Loucy (cell line): ENCODE measurements at regions not wholly inside any gene's neighbourhood (a gene's known extent, or its start where the extent isn't known, plus 50 kb on each side); places are given as distances from the start of the nearest gene placed in this dataset.

Experiments
- H2AFZ ChIP-seq: fragments of 200-600 bp; sonication (generic); 2 replicates; pipeline ENCODE4 v1.6.0; 2016; ENCODE audit warnings: antibody characterized with exemption, mild to moderate bottlenecking, low read length, moderate library complexity
- H3F3A ChIP-seq: fragments of 200-600 bp; 2 replicates; pipeline ENCODE4 v1.6.0; 2016; ENCODE audit warnings: antibody characterized with exemption, low read depth, mild to moderate bottlenecking
- H3K27me3 ChIP-seq: fragments of 200-600 bp; sonication (generic); 2 replicates; pipeline ENCODE4 v1.6.1; 2014; ENCODE audit warnings: low read length, mild to moderate bottlenecking; ENCODE audit not compliant: insufficient read depth, poor library complexity, severe bottlenecking
- H3K36me3 ChIP-seq: fragments of 200-600 bp; sonication (generic); 2 replicates; pipeline ENCODE4 v1.6.1; 2016; ENCODE audit warnings: low read length; ENCODE audit not compliant: insufficient read depth
- H3K4me1 ChIP-seq: fragments of 200-600 bp; sonication (generic); 2 replicates; pipeline ENCODE4 v1.5.1; 2014; ENCODE audit warnings: low read length, mild to moderate bottlenecking; ENCODE audit not compliant: insufficient read depth, poor library complexity, severe bottlenecking
- H3K4me2 ChIP-seq: fragments of 200-600 bp; sonication (generic); 2 replicates; pipeline ENCODE4 v1.6.0; 2014; ENCODE audit warnings: antibody characterized with exemption, low read length, low read depth, mild to moderate bottlenecking; ENCODE audit not compliant: poor library complexity, severe bottlenecking
- H3K4me3 ChIP-seq: fragments of 200-600 bp; sonication (generic); 2 replicates; pipeline ENCODE4 v1.5.1; 2014; ENCODE audit warnings: low read length, mild to moderate bottlenecking, mixed read lengths; ENCODE audit not compliant: poor library complexity, severe bottlenecking
- H3K79me2 ChIP-seq: fragments of 200-600 bp; sonication (generic); 2 replicates; pipeline ENCODE4 v1.6.1; 2014; ENCODE audit warnings: low read length; ENCODE audit not compliant: insufficient read depth
- H3K9ac ChIP-seq: fragments of 200-600 bp; sonication (generic); 2 replicates; pipeline ENCODE4 v1.6.0; 2014; ENCODE audit warnings: mild to moderate bottlenecking, low read depth, low read length, moderate library complexity; ENCODE audit not compliant: poor library complexity, severe bottlenecking
- H3K9me2 ChIP-seq: fragments of 200-600 bp; sonication (generic); replicated peaks from 2 replicates; pipeline ENCODE4 v1.6.1; 2016; ENCODE audit warnings: low read depth, low read length, mixed read lengths
- H3K9me3 ChIP-seq: fragments of 200-600 bp; sonication (generic); 2 replicates; pipeline ENCODE4 v1.6.1; 2014; ENCODE audit warnings: mild to moderate bottlenecking, antibody characterized with exemption, low read length, low read depth; ENCODE audit not compliant: insufficient read depth
- H4K20me1 ChIP-seq: fragments of 200-600 bp; sonication (generic); 2 replicates; pipeline ENCODE4 v1.6.0; 2014; ENCODE audit warnings: antibody characterized with exemption, low read length, mild to moderate bottlenecking; ENCODE audit not compliant: insufficient read depth, poor library complexity, severe bottlenecking
- CTCF ChIP-seq: fragments of 200-600 bp; sonication (generic); conservative IDR thresholded peaks from 2 replicates; pipeline ENCODE4 v1.5.1; 2014; ENCODE audit warnings: mild to moderate bottlenecking, antibody characterized with exemption, low read length
- EZH2phosphoT487 ChIP-seq: fragments of 200-600 bp; IDR thresholded peaks from 2 replicates; pipeline ENCODE4 v1.6.1; 2018; ENCODE audit warnings: antibody characterized with exemption, mild to moderate bottlenecking, moderate library complexity, borderline replicate concordance

GRCh38 chr3:70816346-70816745 is 503.9 kb upstream of the MDFIC2 start:
- Histone ChIP-seq H3K4me1 (peaks cover 11% of the 10 kb centered on the region), H3K9me3 (no peaks in the 10 kb centered on the region), H3K79me2 (no peaks in the 10 kb centered on the region), H3K4me3 (no peak overlapping the region), H3F3A (no peaks in the 10 kb centered on the region), H3K36me3 (no peaks in the 10 kb centered on the region), H2AFZ (no peak overlapping the region), H3K27me3 (no peaks in the 10 kb centered on the region), H3K9me2 (no peaks in the 10 kb centered on the region), H3K4me2 (no peak overlapping the region), H4K20me1 (no peaks in the 10 kb centered on the region), H3K9ac (no peak overlapping the region)
- no peak for TF ChIP-seq CTCF
- TF ChIP-seq EZH2phosphoT487, result no peak

GRCh38 chr3:70815817-70816216 is 503.4 kb upstream of the MDFIC2 start:
- H3K79me2 ChIP-seq, result no peaks in the 10 kb centered on the region
- TF ChIP-seq EZH2phosphoT487 (no peak), CTCF (no peak)
- H3K9ac ChIP-seq, result no peak overlapping the region
- H3F3A ChIP-seq, result no peaks in the 10 kb centered on the region
- no peak overlapping the region for H3K4me2 ChIP-seq
- peaks cover 11% of the 10 kb centered on the region for H3K4me1 ChIP-seq
- H2AFZ ChIP-seq, result no peak overlapping the region
- no peaks in the 10 kb centered on the region for H3K27me3 ChIP-seq
- no peaks in the 10 kb centered on the region for H3K9me3 ChIP-seq
- no peaks in the 10 kb centered on the region for H3K36me3 ChIP-seq
- H3K4me3 ChIP-seq, result no peak overlapping the region
- no peaks in the 10 kb centered on the region for H4K20me1 ChIP-seq
- H3K9me2 ChIP-seq, result no peaks in the 10 kb centered on the region

- no peaks in the 10 kb centered on the region for H3K9me2 ChIP-seq
- H3K9me3 ChIP-seq, result no peaks in the 10 kb centered on the region
- no peaks in the 10 kb centered on the region for H3F3A ChIP-seq
- H3K79me2 ChIP-seq, result no peaks in the 10 kb centered on the region
- TF ChIP-seq EZH2phosphoT487 (no peak), CTCF (no peak)
- no peak overlapping the region for H3K4me2 ChIP-seq
- no peak overlapping the region for H2AFZ ChIP-seq
- no peak overlapping the region for H3K9ac ChIP-seq
- no peaks in the 10 kb centered on the region for H3K36me3 ChIP-seq
- H3K4me1 ChIP-seq, result peaks cover 11% of the 10 kb centered on the region
- no peaks in the 10 kb centered on the region for H4K20me1 ChIP-seq
- no peak overlapping the region for H3K4me3 ChIP-seq
- H3K27me3 ChIP-seq, result no peaks in the 10 kb centered on the region
These were observed 500.9 kb upstream of the MDFIC2 start for GRCh38 chr3:70813311-70813710.
